Neural progenitor cell (in vitro differentiated cells): ENCODE measurements at regions not wholly inside any gene's neighbourhood (a gene's known extent, or its start where the extent isn't known, plus 50 kb on each side); places are given as distances from the start of the nearest gene placed in this dataset.

Experiments used
- DNase-seq: peaks from one replicate; pipeline ENCODE4 v3.0.0-alpha.2; 2016; ENCODE audit warnings: low spot score
- H2AFZ ChIP-seq: fragments of 200-600 bp; sonication (generic); replicated peaks from 2 replicates; pipeline ENCODE4 v1.6.1; 2016; ENCODE audit warnings: antibody characterized with exemption
- H3F3A ChIP-seq: fragments of 200-600 bp; sonication (generic); 2 replicates; pipeline ENCODE4 v1.6.1; 2016; ENCODE audit warnings: antibody characterized with exemption, low read depth
- H3K27ac ChIP-seq: fragments of 200-600 bp; sonication (generic); 2 replicates; pipeline ENCODE4 v1.5.1; 2016; ENCODE audit warnings: mild to moderate bottlenecking
- H3K27me3 ChIP-seq: fragments of 200-600 bp; sonication (generic); 2 replicates; pipeline ENCODE4 v1.6.1; 2016; ENCODE audit warnings: mild to moderate bottlenecking, moderate library complexity
- H3K36me3 ChIP-seq: fragments of 200-600 bp; sonication (generic); 2 replicates; pipeline ENCODE4 v1.5.1; 2016
- H3K4me1 ChIP-seq: fragments of 200-600 bp; sonication (generic); 2 replicates; pipeline ENCODE4 v1.6.1; 2016; ENCODE audit warnings: mixed run types
- H3K4me2 ChIP-seq: fragments of 200-600 bp; sonication (generic); 2 replicates; pipeline ENCODE4 v1.6.1; 2016
- H3K4me3 ChIP-seq: fragments of 200-600 bp; sonication (generic); 2 replicates; pipeline ENCODE4 v1.5.1; 2016
- H3K79me2 ChIP-seq: fragments of 200-600 bp; sonication (generic); 2 replicates; pipeline ENCODE4 v1.6.1; 2016; ENCODE audit warnings: low read depth
- H3K9ac ChIP-seq: fragments of 200-600 bp; sonication (generic); 2 replicates; pipeline ENCODE4 v1.6.1; 2016
- H3K9me3 ChIP-seq: fragments of 200-600 bp; sonication (generic); 2 replicates; pipeline ENCODE4 v1.5.1; 2016; ENCODE audit warnings: low read depth
- H4K20me1 ChIP-seq: fragments of 200-600 bp; sonication (generic); 2 replicates; pipeline ENCODE4 v1.6.1; 2016; ENCODE audit warnings: low read depth
- H3K27ac Mint-ChIP-seq: 3 replicates; pipeline ENCODE4 v1.8.0; 2021; ENCODE audit warnings: mixed read lengths
- H3K27me3 Mint-ChIP-seq: 2 replicates; pipeline ENCODE4 v1.8.0; 2022; ENCODE audit warnings: low read depth, mild to moderate bottlenecking, inconsistent platforms, moderate library complexity, mixed read lengths; ENCODE audit not compliant: insufficient read depth
- H3K36me3 Mint-ChIP-seq: 3 replicates; pipeline ENCODE4 v1.8.0; 2021; ENCODE audit warnings: mixed read lengths
- H3K4me1 Mint-ChIP-seq: 3 replicates; pipeline ENCODE4 v1.8.0; 2021; ENCODE audit warnings: mixed read lengths
- H3K4me3 Mint-ChIP-seq: 3 replicates; pipeline ENCODE4 v1.8.0; 2021; ENCODE audit warnings: mild to moderate bottlenecking, moderate library complexity, mixed read lengths
- H3K9me3 Mint-ChIP-seq: 3 replicates; pipeline ENCODE4 v1.8.0; 2020; ENCODE audit warnings: mixed read lengths
- CTCF ChIP-seq: fragments of 200-600 bp; sonication (generic); IDR thresholded peaks from 2 replicates; pipeline ENCODE4 v1.5.1; 2017; ENCODE audit warnings: antibody characterized with exemption, mild to moderate bottlenecking
- EZH2 ChIP-seq: fragments of 200-600 bp; sonication (generic); IDR thresholded peaks from 2 replicates; pipeline ENCODE4 v1.6.1; 2017; ENCODE audit warnings: antibody characterized with exemption, mild to moderate bottlenecking, moderate library complexity
- EZH2phosphoT487 ChIP-seq: fragments of 200-600 bp; sonication (generic); IDR thresholded peaks from 2 replicates; pipeline ENCODE4 v1.6.1; 2017; ENCODE audit warnings: antibody characterized with exemption

- Histone ChIP-seq H3K27me3 (no peaks in the 10 kb centered on the region), H3K4me2 (no peak overlapping the region), H3K9me3 (peaks cover 8% of the 10 kb centered on the region), H3K36me3 (no peaks in the 10 kb centered on the region), H3K4me1 (no peaks in the 10 kb centered on the region), H4K20me1 (no peaks in the 10 kb centered on the region), H3K9ac (no peak overlapping the region), H3K27ac (no peak overlapping the region), H3K79me2 (no peaks in the 10 kb centered on the region), H2AFZ (no peak overlapping the region), H3K4me3 (no peak overlapping the region), H3F3A (no peaks in the 10 kb centered on the region)
- H3K27me3 Mint-ChIP-seq, result no peaks in the 10 kb centered on the region
- no peak overlapping the region for H3K27ac Mint-ChIP-seq
- H3K9me3 Mint-ChIP-seq, result no peaks in the 10 kb centered on the region
- H3K4me3 Mint-ChIP-seq, result no peak overlapping the region
- H3K36me3 Mint-ChIP-seq, result no peaks in the 10 kb centered on the region
- no peaks in the 10 kb centered on the region for H3K4me1 Mint-ChIP-seq
- no peak for DNase-seq
- TF ChIP-seq CTCF (no peak), EZH2phosphoT487 (no peak), EZH2 (no peak)
Observed at GRCh38 chrX:28347476-28347875, 239.8 kb upstream of the IL1RAPL1 start.

GRCh38 chrX:28329156-28329555, 258.1 kb upstream of the IL1RAPL1 start:
- H3F3A ChIP-seq, result no peaks in the 10 kb centered on the region
- H3K36me3 Mint-ChIP-seq, result no peaks in the 10 kb centered on the region
- no peaks in the 10 kb centered on the region for H3K4me1 ChIP-seq
- no peaks in the 10 kb centered on the region for H3K9me3 Mint-ChIP-seq
- no peaks in the 10 kb centered on the region for H3K27me3 Mint-ChIP-seq
- no peak overlapping the region for H2AFZ ChIP-seq
- no peaks in the 10 kb centered on the region for H4K20me1 ChIP-seq
- H3K4me2 ChIP-seq, result no peak overlapping the region
- no peak overlapping the region for H3K4me3 ChIP-seq
- H3K4me1 Mint-ChIP-seq, result no peaks in the 10 kb centered on the region
- no peak for DNase-seq
- no peak for TF ChIP-seq EZH2phosphoT487
- no peak for TF ChIP-seq EZH2
- no peak for TF ChIP-seq CTCF
- H3K9ac ChIP-seq, result no peak overlapping the region
- no peak overlapping the region for H3K4me3 Mint-ChIP-seq
- H3K36me3 ChIP-seq, result no peaks in the 10 kb centered on the region
- H3K27me3 ChIP-seq, result no peaks in the 10 kb centered on the region
- H3K27ac ChIP-seq, result no peak overlapping the region
- H3K9me3 ChIP-seq, result no peaks in the 10 kb centered on the region
- H3K27ac Mint-ChIP-seq, result no peak overlapping the region
- no peaks in the 10 kb centered on the region for H3K79me2 ChIP-seq

GRCh38 chrX:28324321-28324721, 262.9 kb upstream of the IL1RAPL1 start:
- TF ChIP-seq EZH2phosphoT487 (no peak), EZH2 (no peak), CTCF (no peak)
- H3K27ac Mint-ChIP-seq, result no peak overlapping the region
- no peak overlapping the region for H2AFZ ChIP-seq
- no peaks in the 10 kb centered on the region for H4K20me1 ChIP-seq
- DNase-seq, result no peak
- no peak overlapping the region for H3K4me2 ChIP-seq
- H3K9me3 Mint-ChIP-seq, result peaks cover 5% of the 10 kb centered on the region
- H3K4me3 Mint-ChIP-seq, result no peak overlapping the region
- no peak overlapping the region for H3K27ac ChIP-seq
- H3K9ac ChIP-seq, result no peak overlapping the region
- no peaks in the 10 kb centered on the region for H3K4me1 Mint-ChIP-seq
- no peaks in the 10 kb centered on the region for H3K27me3 Mint-ChIP-seq
- H3K36me3 Mint-ChIP-seq, result no peaks in the 10 kb centered on the region
- H3K9me3 ChIP-seq, result peaks cover 3% of the 10 kb centered on the region
- no peaks in the 10 kb centered on the region for H3K36me3 ChIP-seq
- no peaks in the 10 kb centered on the region for H3K4me1 ChIP-seq
- no peaks in the 10 kb centered on the region for H3K27me3 ChIP-seq
- no peaks in the 10 kb centered on the region for H3K79me2 ChIP-seq
- H3F3A ChIP-seq, result no peaks in the 10 kb centered on the region
- no peak overlapping the region for H3K4me3 ChIP-seq

- no peak overlapping the region for H3K4me2 ChIP-seq
- H3K4me3 Mint-ChIP-seq, result no peak overlapping the region
- no peak overlapping the region for H3K27ac ChIP-seq
- H3K9ac ChIP-seq, result no peak overlapping the region
- H3K4me1 Mint-ChIP-seq, result no peaks in the 10 kb centered on the region
- no peaks in the 10 kb centered on the region for H3K4me1 ChIP-seq
- peaks cover 14% of the 10 kb centered on the region for H3K9me3 Mint-ChIP-seq
- no peak overlapping the region for H3K27ac Mint-ChIP-seq
- no peak overlapping the region for H2AFZ ChIP-seq
- H3F3A ChIP-seq, result no peaks in the 10 kb centered on the region
- TF ChIP-seq CTCF, result no peak
- no peak for TF ChIP-seq EZH2
- TF ChIP-seq EZH2phosphoT487, result no peak
- no peaks in the 10 kb centered on the region for H3K79me2 ChIP-seq
- no peaks in the 10 kb centered on the region for H4K20me1 ChIP-seq
- H3K4me3 ChIP-seq, result no peak overlapping the region
- peaks cover 3% of the 10 kb centered on the region for H3K9me3 ChIP-seq
- H3K36me3 ChIP-seq, result no peaks in the 10 kb centered on the region
- no peaks in the 10 kb centered on the region for H3K36me3 Mint-ChIP-seq
- DNase-seq, result no peak
- H3K27me3 Mint-ChIP-seq, result no peaks in the 10 kb centered on the region
- H3K27me3 ChIP-seq, result no peaks in the 10 kb centered on the region
Observed at GRCh38 chrX:28321286-28321685, 266.0 kb upstream of the IL1RAPL1 start.
